HAP-1 (cell line): ENCODE measurements at regions not wholly inside any gene's neighbourhood (a gene's known extent, or its start where the extent isn't known, plus 50 kb on each side); places are given as distances from the start of the nearest gene placed in this dataset.

ENCODE experiments used
- DNase-seq, 2 experiments: peaks; one replicate each; pipeline ENCODE4 v3.0.0-alpha.2; 2016 to 2020; ENCODE audit warnings: low spot score in 2 of 2
- H3K27me3 ChIP-seq: fragments of 250-450 bp; sonication (Bioruptor Pico); 2 replicates; pipeline ENCODE4 v1.5.1; 2020; ENCODE audit warnings: low read depth, mild to moderate bottlenecking, moderate library complexity
- H3K36me3 ChIP-seq: fragments of 250-450 bp; sonication (Bioruptor Pico); replicated peaks from 2 replicates; pipeline ENCODE4 v1.5.1; 2020; ENCODE audit warnings: mild to moderate bottlenecking
- H3K4me1 ChIP-seq: fragments of 250-450 bp; sonication (Bioruptor Pico); 2 replicates; pipeline ENCODE4 v1.5.1; 2020; ENCODE audit warnings: mild to moderate bottlenecking
- H3K4me3 ChIP-seq: fragments of 250-450 bp; sonication (Bioruptor Pico); 2 replicates; pipeline ENCODE4 v1.5.1; 2020; ENCODE audit warnings: mild to moderate bottlenecking, moderate library complexity
- H3K9me3 ChIP-seq: fragments of 250-450 bp; sonication (Bioruptor Pico); 2 replicates; pipeline ENCODE4 v1.5.1; 2020; ENCODE audit warnings: mild to moderate bottlenecking, moderate library complexity
- in situ Hi-C: fragments of 300-500 bp; cut with MboI; formaldehyde crosslinking; loops from 3 replicates; pipeline ENCODE4 v1.14.3; 2020; ENCODE audit warnings: low sequenced_read_pairs, inconsistent platforms, mixed read lengths

DNA sequence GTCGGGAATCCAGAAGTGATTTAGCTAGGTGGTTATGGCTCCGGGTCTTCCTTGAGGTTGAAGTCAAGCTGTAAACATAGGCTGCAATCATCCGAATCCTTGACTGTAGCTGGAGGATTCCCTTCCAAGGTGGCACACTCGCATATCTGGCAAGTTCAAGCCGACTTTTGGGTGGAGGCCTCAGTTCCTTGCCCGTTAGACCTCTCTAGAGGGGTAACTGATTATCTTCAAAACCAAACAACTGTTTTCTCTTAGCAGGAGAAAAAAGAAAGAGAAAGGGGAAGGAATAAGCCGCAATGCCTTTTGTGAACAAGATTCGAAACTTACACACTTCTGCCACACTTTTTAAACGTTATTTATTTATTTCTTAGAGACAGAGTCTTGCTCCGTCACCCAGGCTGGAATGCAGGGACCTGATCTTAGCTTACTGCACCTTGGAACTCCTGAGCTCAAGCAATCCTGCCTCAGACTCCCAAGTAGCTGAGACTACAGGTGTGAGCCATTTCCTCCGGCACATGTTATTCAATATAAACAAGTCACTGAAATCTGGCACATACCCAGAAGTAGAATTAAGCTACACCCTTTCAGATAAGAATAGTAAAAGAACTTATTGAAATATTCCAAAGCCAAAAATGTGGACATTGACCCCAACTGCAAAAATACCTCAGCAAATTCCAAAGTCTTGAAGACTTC is 76.3 kb downstream of the HFE start:
- DNase-seq: no peak
- no peaks in the 10 kb centered on the region for H3K27me3 ChIP-seq
- in situ Hi-C loops: no loop called here
- no peaks in the 10 kb centered on the region for H3K9me3 ChIP-seq
- H3K4me1 ChIP-seq: no peaks in the 10 kb centered on the region
- H3K36me3 ChIP-seq: no peaks in the 10 kb centered on the region
- H3K4me3 ChIP-seq: no peak overlapping the region

DNA sequence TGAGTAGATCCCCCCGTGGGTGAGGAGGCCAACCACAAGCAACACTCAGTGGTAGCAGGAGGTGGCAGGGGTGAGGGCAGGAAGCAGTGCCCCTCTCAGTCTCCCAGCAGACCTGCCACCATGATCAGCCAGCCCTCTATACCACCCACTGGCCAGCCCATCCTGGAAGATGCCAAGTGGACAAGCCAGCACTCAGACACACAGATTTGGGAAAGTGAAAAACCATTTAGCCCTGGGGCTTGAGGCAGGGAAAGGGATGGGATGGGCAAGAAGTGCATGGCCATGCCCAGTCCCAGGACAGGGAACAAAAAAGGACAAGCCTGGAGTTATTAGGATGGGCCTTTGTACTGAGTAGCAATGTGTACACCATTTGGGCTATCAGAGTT is 76.9 kb downstream of the HFE start:
- Histone ChIP-seq H3K9me3 (no peaks in the 10 kb centered on the region), H3K4me3 (no peak overlapping the region), H3K4me1 (no peaks in the 10 kb centered on the region), H3K36me3 (no peaks in the 10 kb centered on the region), H3K27me3 (no peaks in the 10 kb centered on the region)
- in situ Hi-C loops: no loop called here
- DNase-seq: no peak

DNA sequence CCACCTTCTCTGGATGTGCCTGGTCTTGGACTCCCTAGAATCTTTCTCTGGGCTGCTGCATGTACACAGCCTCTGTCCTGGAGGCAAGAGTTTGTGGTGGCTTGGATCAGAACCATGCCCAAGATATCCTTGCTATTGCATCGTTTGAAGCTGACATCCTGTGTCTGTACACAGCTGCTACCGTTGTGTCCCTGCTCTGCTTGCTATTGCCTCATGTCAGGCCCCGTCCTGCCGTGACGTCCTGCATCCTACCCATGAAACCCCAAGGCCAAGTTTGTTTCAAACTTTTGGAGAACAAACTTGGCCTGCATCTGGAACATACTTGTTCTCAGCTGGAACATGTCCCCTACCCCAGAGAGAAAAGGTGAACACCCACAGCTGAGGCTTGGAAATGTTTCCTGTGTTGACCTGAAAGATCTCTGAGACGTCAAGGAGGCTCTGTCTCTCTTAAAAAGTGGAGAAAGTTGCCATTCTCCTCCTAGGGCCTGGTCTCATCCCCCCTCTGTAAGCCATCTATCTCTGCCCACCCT is 78.1 kb downstream of the HFE start:
- no peaks in the 10 kb centered on the region for H3K9me3 ChIP-seq
- H3K4me1 ChIP-seq: peaks cover under 1% of the 10 kb centered on the region
- no peak for DNase-seq
- no peaks in the 10 kb centered on the region for H3K27me3 ChIP-seq
- H3K4me3 ChIP-seq: no peak overlapping the region
- no peaks in the 10 kb centered on the region for H3K36me3 ChIP-seq
- in situ Hi-C loops: no loop called here

DNA sequence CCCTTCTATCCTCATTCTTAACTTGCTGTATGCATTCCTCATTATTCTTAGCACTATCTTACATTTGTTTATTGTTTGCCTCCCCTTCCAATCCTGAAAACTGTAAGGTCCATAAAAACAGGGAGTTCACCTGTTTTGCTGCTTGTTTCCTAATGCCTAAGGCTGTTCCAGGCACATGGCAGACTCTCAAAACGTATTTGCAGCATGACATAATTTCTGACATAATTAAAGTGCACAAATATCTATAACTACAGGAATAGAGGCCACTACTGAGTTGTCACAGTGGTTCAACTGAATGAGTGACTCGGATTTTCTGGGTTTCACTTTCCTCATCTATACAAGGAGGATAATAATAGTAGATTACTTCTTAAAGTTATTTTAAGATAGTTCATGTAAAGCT is 83.0 kb downstream of the HFE start:
- in situ Hi-C loops: no loop called here
- H3K4me3 ChIP-seq: no peak overlapping the region
- no peaks in the 10 kb centered on the region for H3K36me3 ChIP-seq
- H3K27me3 ChIP-seq: no peaks in the 10 kb centered on the region
- H3K4me1 ChIP-seq: peaks cover 22% of the 10 kb centered on the region
- no peaks in the 10 kb centered on the region for H3K9me3 ChIP-seq
- DNase-seq: no peak

DNA sequence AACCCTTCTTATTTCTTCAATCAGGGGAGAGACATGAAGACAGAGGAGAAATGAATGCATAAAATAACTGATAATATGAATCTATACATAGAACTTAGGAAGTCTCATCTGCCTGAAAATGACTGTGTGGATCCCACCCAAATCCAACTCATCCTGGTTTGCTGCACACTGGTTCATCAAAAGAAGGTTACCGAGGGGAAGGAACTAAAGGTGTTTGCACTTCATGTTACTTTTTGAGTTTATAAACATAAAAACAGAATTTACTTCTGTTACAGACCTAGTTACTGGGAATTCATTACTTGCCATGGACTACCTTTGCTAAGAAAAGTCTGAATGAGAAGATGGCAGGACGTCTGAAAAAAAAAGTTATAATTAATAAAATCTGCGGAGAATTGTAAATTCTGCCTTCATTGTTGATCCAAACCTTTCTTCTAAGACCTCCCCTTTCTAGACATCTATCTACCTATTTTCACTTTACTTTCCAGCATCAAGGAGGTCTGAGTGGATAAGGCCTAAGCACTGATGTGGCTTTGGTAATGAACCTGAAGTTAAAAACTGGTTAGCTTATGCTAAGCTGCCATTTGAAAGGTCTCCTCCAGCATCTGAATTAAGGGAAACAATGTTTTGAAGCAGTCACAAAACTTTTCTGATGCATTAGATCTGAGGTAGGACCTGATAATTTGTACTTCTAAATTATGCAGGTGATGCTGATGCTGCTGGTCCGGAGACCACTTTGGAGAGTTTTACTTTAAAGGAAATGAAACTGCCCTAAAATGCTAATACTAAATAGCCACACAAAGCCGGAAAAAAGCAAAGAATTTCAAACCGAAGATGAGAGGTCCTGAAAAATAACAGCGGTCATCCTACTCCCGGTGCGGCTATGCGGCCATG is 84.0 kb downstream of the HFE start:
- no peaks in the 10 kb centered on the region for H3K36me3 ChIP-seq
- no peaks in the 10 kb centered on the region for H3K9me3 ChIP-seq
- no peak for DNase-seq
- H3K4me3 ChIP-seq: peak overlapping the region; percentile 61
- H3K27me3 ChIP-seq: no peaks in the 10 kb centered on the region
- in situ Hi-C loops: no loop called here
- peaks cover 29% of the 10 kb centered on the region for H3K4me1 ChIP-seq

DNA sequence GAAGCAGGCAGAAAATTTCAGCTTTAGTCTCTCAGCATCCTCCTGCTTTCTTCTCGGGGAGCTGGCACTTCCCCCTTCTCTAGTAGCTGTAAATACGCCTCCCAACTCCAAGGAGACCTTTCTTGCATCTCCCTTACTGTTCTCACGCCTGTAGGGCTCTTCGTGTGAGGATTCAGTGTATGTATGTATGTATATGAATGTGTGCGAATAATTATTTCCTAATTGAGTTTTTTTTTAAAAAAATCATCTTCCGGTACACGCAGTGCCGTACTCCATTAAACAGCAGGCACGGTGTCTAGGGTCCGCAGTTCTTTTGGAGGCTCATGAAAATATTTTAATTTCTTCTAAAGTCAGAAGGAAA is 85.4 kb downstream of the HFE start:
- no peaks in the 10 kb centered on the region for H3K27me3 ChIP-seq
- peak; percentile 22 to 43 for DNase-seq

DNA sequence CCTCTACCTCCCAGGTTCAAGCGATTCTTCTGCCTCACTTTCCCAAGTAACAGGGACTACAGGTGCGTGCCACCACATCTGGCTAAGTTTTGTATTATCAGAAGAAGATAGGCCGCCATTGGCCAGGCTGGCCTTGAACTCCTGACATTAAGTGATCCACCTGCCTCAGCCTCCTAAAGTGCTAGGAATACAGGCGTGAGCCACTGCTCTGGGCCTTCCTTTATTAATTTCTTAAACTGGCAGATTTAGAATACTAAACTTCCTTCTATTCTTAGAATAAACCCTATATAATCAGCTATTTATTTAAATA is 86.6 kb downstream of the HFE start:
- Histone ChIP-seq H3K36me3 (no peaks in the 10 kb centered on the region), H3K4me3 (no peak overlapping the region; the same call in 1 of the 2 replicates), H3K4me1 (peaks cover 30% of the 10 kb centered on the region), H3K9me3 (no peaks in the 10 kb centered on the region), H3K27me3 (no peaks in the 10 kb centered on the region)
- DNase-seq: no peak
- in situ Hi-C loops: no loop called here

More for the DNA sequence above, 85.4 kb downstream of the HFE start:
- in situ Hi-C loops: no loop called here
- H3K36me3 ChIP-seq: no peaks in the 10 kb centered on the region
- no peaks in the 10 kb centered on the region for H3K9me3 ChIP-seq
- peak overlapping the region; percentile 61 for H3K4me3 ChIP-seq
- H3K4me1 ChIP-seq: peaks cover 30% of the 10 kb centered on the region

DNA sequence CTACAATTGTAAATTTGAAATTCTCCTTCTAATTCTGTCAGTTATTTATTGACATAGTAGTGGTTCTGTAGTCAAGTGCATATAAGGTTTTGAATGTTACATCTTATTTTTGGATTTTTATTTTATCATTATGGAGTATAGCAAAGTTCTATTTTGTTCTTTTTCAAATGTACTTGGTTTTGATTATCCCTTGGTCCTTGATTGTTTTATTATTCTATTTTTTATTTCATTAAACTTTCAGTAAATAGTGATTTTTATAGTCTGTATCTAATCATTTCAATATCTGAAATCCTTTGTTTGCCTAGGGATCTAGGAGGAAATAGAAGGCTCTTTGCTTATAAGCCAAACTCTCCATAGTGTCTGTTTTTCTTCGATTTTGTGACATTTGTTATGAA is 87.8 kb downstream of the HFE start:
- Histone ChIP-seq H3K4me1 (peaks cover 30% of the 10 kb centered on the region), H3K9me3 (no peaks in the 10 kb centered on the region), H3K4me3 (no peak overlapping the region), H3K36me3 (no peaks in the 10 kb centered on the region), H3K27me3 (no peaks in the 10 kb centered on the region)
- no peak for DNase-seq
- in situ Hi-C loops: no loop called here

DNA sequence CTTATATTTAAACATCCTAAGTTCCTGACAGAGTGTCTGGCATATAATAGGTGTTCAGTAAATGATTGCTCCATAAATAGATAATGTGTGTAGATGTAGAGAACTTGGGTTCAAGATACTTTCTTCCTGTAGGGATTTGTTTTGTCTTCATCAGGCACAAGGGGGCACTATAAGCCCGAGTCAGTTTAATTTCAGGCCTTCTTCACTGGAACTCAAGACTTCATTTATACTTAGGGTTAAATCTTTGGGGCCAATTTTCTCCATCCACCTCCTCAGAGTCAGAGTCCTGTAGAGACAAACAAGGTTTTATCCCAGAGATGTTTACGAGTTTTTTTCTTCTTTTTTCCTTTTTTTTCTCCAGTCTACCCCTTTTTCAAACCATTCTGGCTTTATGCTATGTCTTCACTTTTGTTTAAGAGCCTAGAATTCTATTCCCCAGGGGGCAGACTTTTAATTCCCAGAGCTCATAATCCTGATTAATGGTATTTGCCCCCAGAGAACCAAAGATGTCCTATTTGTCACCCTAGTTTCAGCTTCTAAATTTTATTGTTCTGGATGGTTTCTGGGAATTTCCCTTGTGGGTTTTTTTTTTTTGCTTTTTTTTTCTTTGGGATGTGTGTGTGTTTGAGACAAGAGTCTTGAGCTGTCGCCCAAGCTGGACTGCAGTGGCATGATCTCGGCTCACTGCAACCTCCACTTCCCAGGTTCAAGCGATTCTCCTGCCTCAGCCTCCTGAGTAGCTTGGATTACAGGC is 88.4 kb downstream of the HFE start:
- H3K36me3 ChIP-seq: no peaks in the 10 kb centered on the region
- in situ Hi-C loops: no loop called here
- no peaks in the 10 kb centered on the region for H3K27me3 ChIP-seq
- no peaks in the 10 kb centered on the region for H3K9me3 ChIP-seq
- peaks cover 26% of the 10 kb centered on the region for H3K4me1 ChIP-seq
- H3K4me3 ChIP-seq: no peak overlapping the region
- DNase-seq: peak; percentile 67 to 80

DNA sequence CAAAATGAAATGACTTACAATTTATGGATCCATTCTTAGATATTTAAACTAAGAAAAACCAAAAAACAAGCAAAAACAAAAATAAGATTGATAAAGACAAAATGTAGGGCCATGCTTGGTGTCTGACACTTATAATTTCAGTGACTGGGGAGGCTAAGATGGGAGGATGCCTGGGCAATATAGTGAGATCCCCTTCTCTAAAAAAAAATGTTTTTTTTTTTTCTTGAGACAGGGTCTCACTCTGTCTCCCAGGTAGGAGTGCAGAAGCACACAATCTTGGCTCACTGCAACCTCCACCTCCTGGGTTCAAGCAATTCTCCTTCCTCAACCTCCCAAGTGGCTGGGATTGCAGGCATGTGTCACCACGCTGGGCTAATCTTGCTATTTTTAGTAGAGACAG is 92.4 kb downstream of the HFE start:
- H3K9me3 ChIP-seq: no peaks in the 10 kb centered on the region; the same call in 1 of the 2 replicates
- H3K36me3 ChIP-seq: no peaks in the 10 kb centered on the region
- DNase-seq: no peak
- H3K4me3 ChIP-seq: no peak overlapping the region
- H3K4me1 ChIP-seq: peaks cover 9% of the 10 kb centered on the region
- in situ Hi-C loops: no loop called here
- H3K27me3 ChIP-seq: no peaks in the 10 kb centered on the region

DNA sequence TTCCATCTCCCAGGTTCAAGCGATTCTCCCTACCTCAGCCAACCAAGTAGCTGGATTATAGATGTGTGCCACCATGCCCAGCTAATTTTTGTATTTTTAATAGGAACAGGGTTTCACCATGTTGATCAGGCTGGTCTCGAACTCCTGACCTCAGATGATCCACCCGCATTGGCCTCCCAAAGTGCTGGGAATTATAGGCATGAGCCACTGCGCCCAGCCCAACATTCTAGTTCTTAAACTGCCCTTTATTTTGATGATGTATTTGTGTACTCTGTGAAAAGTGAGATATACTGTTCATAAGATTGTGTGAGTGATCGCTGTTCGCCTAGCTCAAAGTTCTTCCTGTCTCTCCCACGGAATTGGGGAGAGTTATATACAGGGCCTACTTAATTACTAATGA is 93.1 kb downstream of the HFE start:
- Histone ChIP-seq H3K36me3 (no peaks in the 10 kb centered on the region), H3K4me3 (no peak overlapping the region), H3K9me3 (no peaks in the 10 kb centered on the region; the same call in 1 of the 2 replicates), H3K27me3 (no peaks in the 10 kb centered on the region), H3K4me1 (peaks cover 7% of the 10 kb centered on the region)
- in situ Hi-C loops: no loop called here
- no peak for DNase-seq

DNA sequence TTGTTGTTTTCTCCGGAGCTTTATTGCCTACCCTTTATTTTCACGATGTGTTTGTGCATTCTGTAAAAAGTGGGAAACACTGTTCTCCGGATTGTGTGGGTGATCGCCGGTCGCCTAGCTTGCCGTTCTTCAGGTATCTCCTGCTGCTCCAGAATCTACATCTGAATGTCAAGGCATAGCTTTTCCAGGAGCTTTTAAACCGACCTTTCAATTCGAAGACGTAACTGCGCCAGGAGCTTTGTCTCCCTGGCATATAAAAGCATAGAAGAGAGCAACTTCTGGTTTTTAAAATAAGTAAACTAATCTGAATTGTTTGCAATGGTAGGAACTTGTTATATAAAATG is 96.0 kb downstream of the HFE start:
- Histone ChIP-seq H3K9me3 (no peaks in the 10 kb centered on the region; the same call in 1 of the 2 replicates), H3K4me3 (no peak overlapping the region), H3K27me3 (no peaks in the 10 kb centered on the region), H3K36me3 (no peaks in the 10 kb centered on the region), H3K4me1 (peaks cover 9% of the 10 kb centered on the region)
- no peak for DNase-seq
- in situ Hi-C loops: no loop called here

DNA sequence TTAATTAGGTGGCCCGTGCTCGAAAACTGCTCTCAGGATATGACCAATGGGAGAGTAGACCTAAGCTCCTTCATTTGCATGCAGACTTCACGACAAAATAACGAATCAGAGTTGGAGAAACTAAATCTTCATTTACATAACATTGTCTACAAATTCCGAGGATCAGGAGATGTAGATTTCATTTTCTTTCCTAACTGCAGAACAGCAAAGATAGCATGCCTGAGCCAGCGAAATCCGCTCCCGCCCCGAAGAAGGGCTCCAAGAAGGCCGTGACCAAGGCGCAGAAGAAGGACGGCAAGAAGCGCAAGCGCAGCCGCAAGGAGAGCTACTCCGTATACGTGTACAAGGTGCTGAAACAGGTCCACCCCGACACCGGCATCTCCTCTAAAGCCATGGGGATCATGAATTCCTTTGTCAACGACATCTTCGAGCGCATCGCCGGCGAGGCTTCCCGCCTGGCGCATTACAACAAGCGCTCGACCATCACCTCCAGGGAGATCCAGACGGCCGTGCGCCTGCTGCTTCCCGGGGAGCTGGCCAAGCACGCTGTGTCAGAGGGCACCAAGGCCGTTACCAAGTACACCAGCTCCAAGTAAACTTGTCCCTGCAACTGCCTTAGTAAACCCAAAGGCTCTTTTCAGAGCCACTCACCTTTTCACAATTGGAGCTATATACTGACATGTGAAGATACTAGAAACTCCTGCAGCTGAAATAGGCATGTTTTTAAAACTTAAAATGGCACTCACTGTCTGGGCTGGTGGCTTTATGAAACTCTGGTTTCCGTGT is 96.5 kb downstream of the HFE start:
- Histone ChIP-seq H3K4me3 (no peak overlapping the region), H3K9me3 (no peaks in the 10 kb centered on the region; the same call in 1 of the 2 replicates), H3K4me1 (peaks cover 9% of the 10 kb centered on the region), H3K36me3 (no peaks in the 10 kb centered on the region), H3K27me3 (no peaks in the 10 kb centered on the region)
- no peak for DNase-seq
- in situ Hi-C loops: no loop called here
